ENCODE measurements at regions not wholly inside any gene's neighbourhood (a gene's known extent, or its start where the extent isn't known, plus 50 kb on each side); places are given as distances from the start of the nearest gene placed in this dataset.

DNA sequence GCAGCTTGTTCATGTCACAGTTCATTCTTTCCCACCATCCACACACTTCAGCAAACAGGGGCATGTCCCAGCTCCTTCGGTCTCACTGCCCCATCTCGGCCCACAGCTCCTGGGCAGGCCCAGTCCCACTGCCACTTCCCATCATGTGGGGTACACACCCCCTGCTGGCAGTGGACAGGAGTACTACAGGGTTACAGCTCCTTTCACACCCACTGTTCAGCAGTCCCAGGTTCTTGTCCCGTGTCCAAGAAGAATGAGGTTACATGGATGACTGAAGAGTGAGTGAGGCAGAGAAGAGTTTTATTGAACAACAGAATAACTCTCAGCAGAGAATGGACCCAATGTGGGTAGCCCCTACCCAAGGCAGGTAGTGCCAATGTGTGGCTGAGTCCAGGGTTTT, 77.8 kb upstream of the SMLR1 start:
- H3K4me1 Mint-ChIP-seq (ENCODE audit: low read depth): peaks cover 12% of the 10 kb centered on the region
- H3K4me3 Mint-ChIP-seq (ENCODE audit: low read depth): no peak overlapping the region
- H3K36me3 Mint-ChIP-seq (ENCODE audit: insufficient read depth): no peaks in the 10 kb centered on the region
- H3K27me3 Mint-ChIP-seq: no peaks in the 10 kb centered on the region
- no peak overlapping the region for H3K27ac Mint-ChIP-seq
- TF ChIP-seq, protein P1, sequence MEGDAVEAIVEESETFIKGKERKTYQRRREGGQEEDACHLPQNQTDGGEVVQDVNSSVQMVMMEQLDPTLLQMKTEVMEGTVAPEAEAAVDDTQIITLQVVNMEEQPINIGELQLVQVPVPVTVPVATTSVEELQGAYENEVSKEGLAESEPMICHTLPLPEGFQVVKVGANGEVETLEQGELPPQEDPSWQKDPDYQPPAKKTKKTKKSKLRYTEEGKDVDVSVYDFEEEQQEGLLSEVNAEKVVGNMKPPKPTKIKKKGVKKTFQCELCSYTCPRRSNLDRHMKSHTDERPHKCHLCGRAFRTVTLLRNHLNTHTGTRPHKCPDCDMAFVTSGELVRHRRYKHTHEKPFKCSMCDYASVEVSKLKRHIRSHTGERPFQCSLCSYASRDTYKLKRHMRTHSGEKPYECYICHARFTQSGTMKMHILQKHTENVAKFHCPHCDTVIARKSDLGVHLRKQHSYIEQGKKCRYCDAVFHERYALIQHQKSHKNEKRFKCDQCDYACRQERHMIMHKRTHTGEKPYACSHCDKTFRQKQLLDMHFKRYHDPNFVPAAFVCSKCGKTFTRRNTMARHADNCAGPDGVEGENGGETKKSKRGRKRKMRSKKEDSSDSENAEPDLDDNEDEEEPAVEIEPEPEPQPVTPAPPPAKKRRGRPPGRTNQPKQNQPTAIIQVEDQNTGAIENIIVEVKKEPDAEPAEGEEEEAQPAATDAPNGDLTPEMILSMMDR (IDR thresholded peaks at IDR 0.05; ENCODE audit: unreplicated experiment): no peak
- peaks cover 5% of the 10 kb centered on the region for H3K9me3 Mint-ChIP-seq (ENCODE audit: low read depth)
- DNase-seq (ENCODE audit: low spot score, unreplicated experiment): no peak

DNA sequence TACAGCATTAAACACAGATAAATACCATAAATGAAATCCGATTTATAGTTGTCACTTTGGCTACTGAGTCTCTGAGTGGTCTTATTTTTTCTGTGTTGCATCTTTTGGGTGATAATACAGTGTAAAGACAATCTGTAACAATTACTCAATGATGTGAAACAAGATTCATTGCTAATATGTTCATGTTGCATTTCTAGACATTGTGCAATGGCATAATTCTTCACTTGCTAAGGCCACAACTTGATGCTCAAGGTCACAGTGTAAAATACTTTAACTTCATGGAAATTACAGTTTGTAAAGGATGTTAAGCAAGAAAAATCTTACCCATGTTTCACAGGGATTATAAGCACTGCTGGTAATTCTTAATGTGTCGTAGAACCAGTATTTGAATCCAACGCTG, 74.9 kb upstream of the SMLR1 start:
- Mint-ChIP-seq H3K9me3 (ENCODE audit: low read depth) (peaks cover 5% of the 10 kb centered on the region), H3K27ac (no peak overlapping the region), H3K36me3 (ENCODE audit: insufficient read depth) (no peaks in the 10 kb centered on the region), H3K4me3 (ENCODE audit: low read depth) (no peak overlapping the region), H3K4me1 (ENCODE audit: low read depth) (peaks cover 5% of the 10 kb centered on the region), H3K27me3 (no peaks in the 10 kb centered on the region)
- DNase-seq (ENCODE audit: low spot score, unreplicated experiment): no peak
- TF ChIP-seq, protein P1 (IDR thresholded peaks at IDR 0.05; ENCODE audit: unreplicated experiment): no peak

DNA sequence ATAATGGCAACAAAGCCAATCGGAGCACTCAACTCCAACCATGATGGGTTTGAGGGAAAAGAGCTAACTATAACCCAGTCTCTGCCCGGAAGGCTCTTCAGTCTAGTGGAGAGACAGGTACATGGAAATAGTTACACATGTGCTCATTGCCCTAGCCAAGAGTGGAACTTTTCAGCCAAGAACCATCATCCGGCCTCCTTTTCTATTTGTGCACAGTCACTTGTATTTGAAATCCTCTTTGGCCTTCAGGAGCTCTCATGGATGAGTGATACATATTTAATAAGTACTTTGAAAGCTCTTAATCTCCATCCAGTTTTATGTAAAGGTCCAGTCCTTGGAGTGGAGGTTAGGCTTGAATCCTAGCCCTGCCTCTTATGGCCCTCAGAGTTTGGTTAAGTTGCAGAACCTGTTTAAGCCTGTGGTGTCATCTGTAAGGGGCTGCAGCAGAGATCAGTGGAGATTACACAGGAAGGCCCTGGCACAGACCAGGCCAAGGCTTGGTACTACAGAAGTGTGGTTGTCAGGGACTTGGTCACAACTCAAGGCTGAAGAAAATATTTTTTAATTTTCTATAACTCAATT, 72.3 kb upstream of the SMLR1 start:
- Mint-ChIP-seq H3K36me3 (ENCODE audit: insufficient read depth) (no peaks in the 10 kb centered on the region), H3K27me3 (no peaks in the 10 kb centered on the region), H3K27ac (no peak overlapping the region), H3K4me3 (ENCODE audit: low read depth) (no peak overlapping the region), H3K4me1 (ENCODE audit: low read depth) (peaks cover 5% of the 10 kb centered on the region), H3K9me3 (ENCODE audit: low read depth) (peaks cover 5% of the 10 kb centered on the region)
- TF ChIP-seq, protein P1 (IDR thresholded peaks at IDR 0.05; ENCODE audit: unreplicated experiment): no peak
- DNase-seq (ENCODE audit: low spot score, unreplicated experiment): no peak

DNA sequence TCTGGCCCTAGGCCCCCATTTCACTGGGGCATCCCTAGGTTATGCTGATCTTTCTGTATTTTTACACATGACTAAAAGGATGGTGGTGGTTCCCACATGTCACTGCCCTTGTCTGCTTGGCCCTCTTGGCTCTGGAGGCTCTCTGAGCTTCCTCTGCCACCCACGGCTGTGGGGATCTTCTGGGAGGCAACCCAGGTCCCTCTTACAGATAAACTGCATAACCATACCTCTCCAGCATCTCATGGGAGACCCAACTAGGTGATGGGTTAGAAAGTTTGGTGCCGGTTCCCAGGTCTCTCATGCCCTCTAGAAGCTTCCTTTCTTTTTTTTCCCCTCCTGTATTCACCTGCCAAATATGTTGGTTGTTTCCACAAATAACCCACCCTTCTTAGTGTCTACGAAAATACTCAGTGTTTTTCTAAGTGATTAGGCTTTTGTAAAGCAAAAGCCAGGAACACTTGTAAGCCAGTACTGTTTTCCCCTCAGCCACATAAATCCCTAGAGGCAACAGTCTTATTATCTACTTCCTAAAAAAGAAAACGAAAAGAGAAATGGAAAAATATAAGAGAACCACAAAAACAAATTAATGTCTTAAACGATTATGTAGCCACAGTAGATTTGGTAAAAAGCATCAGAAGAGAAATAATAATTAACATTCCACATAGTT, 71.7 kb upstream of the SMLR1 start:
- TF ChIP-seq, protein P1 (IDR thresholded peaks at IDR 0.05; ENCODE audit: unreplicated experiment): no peak
- Mint-ChIP-seq H3K9me3 (ENCODE audit: low read depth) (peaks cover 3% of the 10 kb centered on the region), H3K36me3 (ENCODE audit: insufficient read depth) (no peaks in the 10 kb centered on the region), H3K4me1 (ENCODE audit: low read depth) (peaks cover 5% of the 10 kb centered on the region), H3K27ac (peak overlapping the region; percentile 70), H3K27me3 (no peaks in the 10 kb centered on the region), H3K4me3 (ENCODE audit: low read depth) (no peak overlapping the region)
- no peak for DNase-seq (ENCODE audit: low spot score, unreplicated experiment)

DNA sequence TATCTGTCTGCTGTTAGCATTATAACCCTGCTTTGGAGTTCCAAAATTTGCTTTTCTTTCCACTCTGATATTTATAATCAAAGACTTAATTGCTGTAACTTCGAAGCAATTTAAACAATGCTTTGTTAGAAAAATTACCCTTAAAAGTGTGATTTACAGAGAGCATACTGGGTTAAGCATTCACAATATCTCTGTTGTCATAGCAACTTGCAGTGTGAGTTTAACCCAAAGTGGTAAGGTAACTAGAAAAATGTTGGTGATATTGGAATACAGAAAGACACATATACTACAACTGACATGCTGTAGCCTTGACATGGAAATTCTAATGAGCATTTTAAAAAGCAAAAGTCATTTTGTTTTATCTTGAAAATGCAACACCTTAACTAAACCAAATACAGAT, 70.4 kb upstream of the SMLR1 start:
- TF ChIP-seq, protein P1 (IDR thresholded peaks at IDR 0.05; ENCODE audit: unreplicated experiment): no peak
- no peak for DNase-seq (ENCODE audit: low spot score, unreplicated experiment)
- Mint-ChIP-seq H3K9me3 (ENCODE audit: low read depth) (no peaks in the 10 kb centered on the region), H3K27me3 (no peaks in the 10 kb centered on the region), H3K4me3 (ENCODE audit: low read depth) (no peak overlapping the region), H3K27ac (no peak overlapping the region), H3K4me1 (ENCODE audit: low read depth) (peaks cover 5% of the 10 kb centered on the region), H3K36me3 (ENCODE audit: insufficient read depth) (no peaks in the 10 kb centered on the region)
